HG02759 (cell line): ENCODE measurements at regions not wholly inside any gene's neighbourhood (a gene's known extent, or its start where the extent isn't known, plus 50 kb on each side); places are given as distances from the start of the nearest gene placed in this dataset.
"Not testable (repeated sequence)": the region's sequence is repeated elsewhere in the genome, so short reads cannot be mapped to it uniquely, and the experiment has no call there.

Experiments
- ATAC-seq: cut with Tn5 transposase; IDR thresholded peaks from one replicate; pipeline ENCODE4 v1.9.1; 2021; ENCODE audit warnings: mild to moderate bottlenecking, moderate library complexity; ENCODE audit not compliant: unreplicated experiment

DNA sequence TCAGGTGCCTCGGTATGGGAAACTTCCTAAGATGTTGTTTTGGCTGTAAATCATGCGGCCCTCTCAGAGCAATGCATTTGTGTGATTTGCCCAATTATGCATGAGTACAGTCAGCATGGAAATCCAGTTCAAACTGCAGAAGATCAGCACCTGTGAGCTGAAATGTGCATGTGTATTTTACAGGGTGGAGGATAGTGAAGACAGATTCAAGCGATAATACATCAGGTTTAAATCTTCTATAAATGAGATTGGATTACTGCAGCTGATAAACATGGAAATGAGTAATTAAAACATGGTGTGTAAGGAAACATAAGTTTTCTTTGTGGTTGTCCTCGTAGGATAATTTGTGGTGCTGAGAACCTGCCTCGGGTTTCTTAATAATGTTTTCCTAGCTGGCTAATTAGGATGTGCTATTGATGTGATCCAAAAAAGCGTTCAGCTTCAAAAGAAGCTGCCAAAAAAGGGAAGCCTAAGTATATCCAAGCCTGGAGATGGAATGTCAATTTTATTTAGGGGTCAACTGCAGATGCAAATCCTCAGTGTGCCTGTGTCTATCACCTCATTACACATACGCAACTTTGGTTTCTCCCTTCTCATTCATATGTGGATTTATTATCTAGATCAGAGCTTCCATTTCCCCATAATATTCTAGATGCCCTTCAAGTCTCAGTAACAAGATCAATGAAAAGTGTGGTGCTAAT is 117.1 kb upstream of the CCDC28A start:
- no peak for ATAC-seq

DNA sequence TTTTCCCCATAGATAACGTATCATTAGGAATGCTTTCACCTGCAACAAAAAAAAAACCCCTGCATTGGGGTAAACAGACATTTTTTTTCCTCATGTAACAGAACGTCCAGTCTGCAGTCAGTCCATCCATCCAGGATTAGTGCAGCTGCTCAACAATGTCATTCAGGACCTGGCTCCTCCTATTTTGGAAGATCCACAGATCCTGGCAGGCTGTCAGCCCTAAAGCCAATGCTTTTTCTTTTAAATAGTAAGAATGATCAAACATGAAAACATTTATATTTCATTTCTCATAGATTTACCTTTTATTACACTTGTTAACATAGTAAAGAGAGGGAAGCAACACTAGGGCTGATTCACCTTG is 116.5 kb upstream of the CCDC28A start:
- ATAC-seq, result no peak

GRCh38 chr6:138659998-138660397 is 113.6 kb upstream of the CCDC28A start:
- no peak for ATAC-seq

DNA sequence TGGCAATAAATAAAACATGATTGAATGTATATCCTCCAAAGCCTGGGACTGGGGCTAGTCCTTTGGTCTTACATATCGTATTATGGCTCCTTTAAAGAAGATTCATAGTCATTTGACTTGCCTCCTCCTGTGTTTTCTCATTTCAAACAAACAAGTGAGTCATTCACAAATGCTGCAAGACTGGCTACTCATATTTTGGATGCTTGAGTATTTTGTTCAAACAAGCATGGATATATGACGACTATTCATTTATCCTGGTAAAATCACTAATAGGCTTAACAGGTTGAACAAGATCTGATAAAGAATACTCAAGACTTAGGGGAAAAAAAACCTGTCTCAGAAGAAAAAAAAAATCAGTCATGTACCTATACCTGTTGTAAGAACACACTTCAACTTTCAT is 111.1 kb upstream of the CCDC28A start:
- ATAC-seq, result no peak

- no peak for ATAC-seq
These were observed 109.7 kb upstream of the CCDC28A start for GRCh38 chr6:138663892-138664291.

GRCh38 chr6:138664745-138665144 is 108.8 kb upstream of the CCDC28A start:
- ATAC-seq, result no peak

GRCh38 chr6:138666636-138667035 is 106.9 kb upstream of the CCDC28A start:
- no peak for ATAC-seq

DNA sequence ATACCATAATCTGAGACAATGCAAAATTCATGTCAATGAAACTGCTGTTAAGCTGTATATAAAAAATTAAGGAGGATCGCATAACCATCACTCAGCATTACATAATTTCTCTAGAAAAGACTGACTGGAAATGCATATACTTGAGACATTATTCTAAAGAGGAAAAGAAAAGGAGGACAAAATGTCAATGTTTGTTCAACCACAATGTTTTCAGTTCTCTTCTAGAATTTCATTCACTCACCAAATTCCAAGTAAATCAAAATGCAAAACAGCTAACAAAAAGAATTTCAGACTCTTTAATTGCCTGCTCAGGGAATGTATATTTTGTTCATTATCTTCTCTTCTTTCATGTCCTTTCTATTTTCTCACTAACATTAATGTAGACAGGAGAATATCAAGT is 106.2 kb upstream of the CCDC28A start:
- no peak for ATAC-seq

- no peak for ATAC-seq
These were observed 102.2 kb upstream of the CCDC28A start for GRCh38 chr6:138671351-138671750.

- ATAC-seq, result no peak
These were observed 100.1 kb upstream of the CCDC28A start for GRCh38 chr6:138673346-138674014.

DNA sequence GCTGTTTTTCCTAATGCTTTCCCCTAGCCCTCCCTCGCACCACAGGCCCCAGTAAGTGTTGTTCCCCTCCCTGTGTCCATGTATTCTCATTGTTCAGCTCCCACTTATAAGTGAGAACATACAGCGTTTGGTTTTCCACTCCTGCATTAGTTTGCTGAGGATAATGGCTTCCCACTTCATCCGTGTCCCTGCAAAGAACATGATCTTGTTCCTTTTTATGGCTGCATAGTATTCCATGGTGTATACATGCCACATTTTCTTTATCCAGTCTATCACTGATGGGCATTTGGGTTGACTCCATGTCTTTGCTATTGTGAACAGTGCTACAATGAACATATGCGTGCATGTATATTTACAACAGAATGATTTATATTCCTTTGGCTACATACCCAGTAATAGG is 99.1 kb upstream of the CCDC28A start:
- not testable (repeated sequence) for ATAC-seq

DNA sequence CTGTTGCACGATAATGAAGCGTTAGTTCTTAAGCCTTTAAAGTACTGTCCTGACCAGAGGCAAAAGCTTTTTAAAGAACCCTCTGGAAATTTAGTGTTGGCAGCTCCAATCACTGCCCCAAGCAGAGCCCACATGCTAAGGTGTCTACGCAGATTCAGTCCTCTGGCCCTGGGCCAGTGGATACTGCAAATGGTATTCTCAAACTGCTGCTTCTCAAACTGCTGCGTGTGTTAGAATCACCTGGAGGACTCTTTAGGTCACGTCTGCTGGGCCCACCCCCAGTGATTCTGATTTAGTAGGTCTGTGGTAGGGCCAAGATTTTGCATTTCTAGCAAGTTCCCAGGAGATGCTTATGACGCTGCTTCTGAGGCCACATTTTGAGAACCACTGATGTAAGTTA is 96.0 kb upstream of the CCDC28A start:
- ATAC-seq, result no peak

- no peak for ATAC-seq
These were observed 95.4 kb upstream of the CCDC28A start for GRCh38 chr6:138678168-138678567.

- ATAC-seq, result no peak
These were observed 93.5 kb upstream of the CCDC28A start for GRCh38 chr6:138680085-138680484.

DNA sequence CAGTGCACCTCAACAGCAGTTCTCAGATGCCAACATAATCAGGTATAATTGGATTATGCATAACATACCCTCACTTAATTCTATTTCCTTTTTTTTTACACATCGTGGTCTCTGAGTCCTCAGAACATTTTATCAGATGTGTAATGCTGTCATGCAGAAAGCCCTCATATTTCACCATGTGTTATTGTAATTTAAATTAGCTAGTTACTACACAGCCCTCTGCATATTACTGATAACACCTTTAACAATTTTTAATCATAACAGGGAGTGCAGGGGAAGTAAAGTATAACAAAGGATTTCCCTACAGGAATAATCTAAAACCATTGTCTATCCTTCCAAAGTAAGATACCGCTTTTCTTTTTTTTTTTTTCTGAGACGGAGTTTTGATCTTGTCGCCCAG is 91.9 kb upstream of the CCDC28A start:
- ATAC-seq, result no peak

GRCh38 chr6:138682704-138683527 is 90.7 kb upstream of the CCDC28A start:
- no peak for ATAC-seq

DNA sequence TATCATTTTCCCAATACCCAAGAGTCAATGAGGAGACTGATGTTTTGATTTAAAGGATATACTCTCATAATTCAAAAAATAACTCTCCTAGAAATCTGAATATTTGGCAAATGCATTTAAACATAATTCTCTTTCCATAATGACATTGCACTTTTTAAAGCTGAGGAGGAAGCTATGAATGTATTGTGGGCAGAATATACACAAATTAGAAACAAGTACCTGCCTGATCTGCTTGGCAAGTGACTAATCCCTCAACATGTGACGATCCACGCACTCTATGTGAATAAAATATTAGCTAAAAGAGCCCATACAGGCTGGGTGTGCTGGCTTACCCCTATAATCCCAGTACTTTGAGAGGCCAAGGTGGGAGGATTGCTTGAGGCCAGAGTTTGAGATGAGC is 88.3 kb upstream of the CCDC28A start:
- ATAC-seq, result no peak

- ATAC-seq, result no peak
These were observed 87.8 kb upstream of the CCDC28A start for GRCh38 chr6:138685781-138686180.

DNA sequence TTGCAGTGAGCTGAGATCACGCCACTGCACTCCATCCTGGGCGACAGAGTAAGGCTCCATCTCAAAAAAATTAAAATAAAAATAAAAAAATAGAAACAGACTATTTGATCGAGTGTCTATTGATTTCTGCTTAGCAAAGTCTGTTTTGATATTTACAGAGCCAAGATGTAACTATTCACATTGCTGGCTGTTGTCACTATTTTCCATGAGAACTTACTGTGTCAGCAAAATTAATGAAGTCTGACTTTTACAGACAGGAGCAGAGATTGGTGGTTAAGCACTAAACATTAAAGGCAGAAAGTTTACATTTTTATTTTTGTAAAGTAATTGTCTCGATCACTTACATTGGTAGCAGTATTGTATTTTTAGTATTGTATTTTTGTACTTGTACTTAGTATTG is 85.0 kb upstream of the CCDC28A start:
- no peak for ATAC-seq

DNA sequence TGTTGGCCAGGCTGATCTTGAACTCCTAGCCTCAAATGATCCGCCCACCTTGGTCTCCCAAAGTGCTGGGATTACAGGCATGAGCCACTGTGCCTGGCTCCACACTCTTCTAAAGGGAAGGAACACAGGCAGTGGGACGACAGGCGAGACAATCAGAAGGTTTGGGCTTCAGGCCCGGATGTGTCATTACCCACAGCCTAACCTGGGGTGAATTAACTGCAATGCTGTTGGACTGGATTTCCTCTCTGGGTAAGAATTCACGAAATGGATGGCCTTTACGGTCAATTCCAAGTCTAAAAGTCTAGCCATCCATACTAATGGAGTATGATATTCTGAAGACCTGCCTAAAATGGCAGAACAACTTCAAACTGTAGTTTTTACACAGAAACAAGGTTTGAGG is 83.7 kb upstream of the CCDC28A start:
- no peak for ATAC-seq

DNA sequence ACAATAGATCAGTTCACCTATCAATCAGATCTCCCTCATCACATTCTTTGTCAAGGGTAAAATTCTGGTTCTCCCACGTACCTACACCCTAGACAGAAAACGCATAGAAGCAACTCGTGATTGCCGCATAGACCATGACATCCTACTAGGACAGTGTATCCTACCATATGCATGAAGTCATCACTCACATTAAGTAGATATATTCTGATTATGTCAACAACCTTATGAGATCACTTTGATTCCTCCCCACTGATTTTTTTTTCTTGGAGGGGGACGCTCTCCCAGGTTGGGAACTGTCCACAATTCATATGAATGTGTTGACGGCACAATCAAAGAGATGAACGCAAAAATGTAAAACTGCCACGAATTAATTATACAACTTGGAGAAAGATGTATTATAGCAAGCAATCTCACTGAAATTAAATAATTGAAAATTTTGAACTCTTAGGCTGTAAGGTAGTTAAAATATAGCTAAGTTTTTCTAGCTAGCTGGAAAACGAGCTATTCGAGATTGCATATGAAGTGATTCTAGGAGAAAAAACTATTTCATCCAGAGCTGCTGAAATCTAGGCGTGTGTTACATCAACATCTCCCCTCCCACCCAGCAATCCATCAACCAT is 82.5 kb upstream of the CCDC28A start:
- ATAC-seq, result no peak
